SK-N-MC (cell line): ENCODE measurements at regions not wholly inside any gene's neighbourhood (a gene's known extent, or its start where the extent isn't known, plus 50 kb on each side); places are given as distances from the start of the nearest gene placed in this dataset.

Experiments used
- FOXP2 ChIP-seq: optimal IDR thresholded peaks from 2 replicates; pipeline ENCODE3; 2011; ENCODE audit warnings: mild to moderate bottlenecking, moderate library complexity; ENCODE audit not compliant: insufficient read depth; ENCODE audit errors: extremely low read length, control extremely low read depth
- POLR2AphosphoS5 ChIP-seq: IDR thresholded peaks from 2 replicates; pipeline ENCODE4 v1.6.1; 2012; ENCODE audit warnings: mild to moderate bottlenecking, low read depth, low read length, borderline replicate concordance

- no peak for TF ChIP-seq FOXP2
- no peak for TF ChIP-seq POLR2AphosphoS5
These were observed 175.9 kb upstream of the KIF2B start for GRCh38 chr17:53646835-53647234.
